Esophagus (tissue), 2 donors: ENCODE measurements at regions not wholly inside any gene's neighbourhood (a gene's known extent, or its start where the extent isn't known, plus 50 kb on each side); places are given as distances from the start of the nearest gene placed in this dataset.

Experiments used
- H3K27ac ChIP-seq, 2 donors: one replicate each; pipeline ENCODE4 v1.5.1; 2013; ENCODE audit warnings: low read depth in 2 of 2, mild to moderate bottlenecking in 2 of 2, inconsistent platforms in 1 of 2, low read length in 1 of 2, moderate library complexity in 1 of 2
- H3K27me3 ChIP-seq, 2 donors: one replicate each; pipeline ENCODE4 v1.6.1; 2013; ENCODE audit warnings: low read length in 2 of 2, control low read depth in 1 of 2, mild to moderate bottlenecking in 1 of 2; ENCODE audit not compliant: insufficient read depth in 2 of 2, control insufficient read depth in 1 of 2
- H3K36me3 ChIP-seq, 2 donors: one replicate each; pipeline ENCODE4 v1.6.1; 2013; ENCODE audit warnings: low read length in 1 of 2; ENCODE audit not compliant: control insufficient read depth in 2 of 2, insufficient read depth in 2 of 2
- H3K4me1 ChIP-seq, 2 donors: one replicate each; pipeline ENCODE4 v1.6.1; 2013; ENCODE audit warnings: low read length in 1 of 2; ENCODE audit not compliant: control insufficient read depth in 2 of 2, insufficient read depth in 2 of 2
- H3K4me3 ChIP-seq, 2 donors: one replicate each; pipeline ENCODE4 v1.5.1; 2013; ENCODE audit warnings: low read length in 2 of 2, mild to moderate bottlenecking in 2 of 2, low read depth in 1 of 2, moderate library complexity in 1 of 2
- H3K9me3 ChIP-seq, 2 donors: one replicate each; pipeline ENCODE4 v1.6.1; 2013; ENCODE audit warnings: mild to moderate bottlenecking in 2 of 2, low read depth in 1 of 2, low read length in 1 of 2, moderate library complexity in 1 of 2; ENCODE audit not compliant: control insufficient read depth in 2 of 2, insufficient read depth in 1 of 2
- WGBS, 2 donors: extraction: QIAGEN DNeasy Blood & Tissue Kit; methylation state at CpG; one replicate each; pipeline ENCODE4 v1.1.7; 2013; 5-methylcytosine and 5-hydroxymethylcytosine counted together
- donor health status: healthy with polysubstance abuse.
- donor health status: Bipolar disorder and iron deficiency.

DNA sequence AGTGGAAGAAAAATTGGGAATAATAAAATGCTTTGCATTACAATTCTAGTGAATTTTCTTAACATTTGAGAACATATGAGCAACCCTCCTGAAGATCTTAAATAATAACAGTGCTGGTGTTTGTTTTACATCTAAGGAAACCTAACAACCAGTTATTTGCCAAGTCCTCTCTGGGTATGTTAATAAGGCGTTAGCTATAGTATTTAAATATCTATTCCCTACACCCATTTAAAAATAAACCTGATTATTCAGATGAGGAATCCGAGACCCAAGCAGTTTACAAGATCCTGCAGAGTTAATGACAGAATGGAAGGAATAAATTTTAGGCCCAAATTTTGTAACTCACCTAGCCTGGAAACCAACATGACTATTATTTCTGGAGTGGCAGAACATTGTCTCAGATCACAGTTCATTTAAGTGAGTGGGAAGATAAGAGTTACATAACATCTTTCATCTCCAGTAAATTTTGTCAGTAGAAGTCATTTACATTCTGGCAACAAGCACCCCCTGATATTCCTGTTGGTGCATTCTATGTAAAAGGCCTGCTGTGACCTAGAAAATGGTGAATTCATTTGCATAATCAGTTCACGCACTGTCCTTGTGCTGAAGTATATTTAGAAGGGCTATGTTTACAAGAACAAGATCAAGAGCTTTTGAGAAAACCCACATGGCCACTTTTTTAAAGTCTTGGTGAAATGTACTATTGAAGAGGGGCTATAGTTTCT lies 148.2 kb downstream of the COX7C start:
- Histone ChIP-seq H3K27ac (no peak overlapping the region), H3K4me1 (no peaks in the 10 kb centered on the region), H3K9me3 (peaks cover 0 to 2% of the 10 kb centered on the region in 2 donors), H3K36me3 (no peaks in the 10 kb centered on the region), H3K4me3 (no peak overlapping the region), H3K27me3 (no peaks in the 10 kb centered on the region)
- WGBS, 2 donors, result 68 to 71% methylated on average over 3 of the region's 3 CpGs

GRCh38 chr5:86768699-86769202 lies 151.0 kb downstream of the COX7C start:
- WGBS, 2 donors, result 86 to 89% methylated on average over 2 of the region's 2 CpGs
- H3K4me3 ChIP-seq, result no peak overlapping the region
- H3K36me3 ChIP-seq, result no peaks in the 10 kb centered on the region

GRCh38 chr5:86780018-86780417 lies 162.3 kb downstream of the COX7C start:
- no peak overlapping the region for H3K27ac ChIP-seq
- no peaks in the 10 kb centered on the region for H3K27me3 ChIP-seq
- H3K9me3 ChIP-seq, result no peaks in the 10 kb centered on the region
- H3K36me3 ChIP-seq, result no peaks in the 10 kb centered on the region
- no peak overlapping the region for H3K4me3 ChIP-seq
- no peaks in the 10 kb centered on the region for H3K4me1 ChIP-seq

More at GRCh38 chr5:86768699-86769202, 151.0 kb downstream of the COX7C start:
- no peak overlapping the region for H3K27ac ChIP-seq
- no peaks in the 10 kb centered on the region for H3K4me1 ChIP-seq
- H3K9me3 ChIP-seq, result peaks cover 0 to 2% of the 10 kb centered on the region in 2 donors
- H3K27me3 ChIP-seq, result no peaks in the 10 kb centered on the region

GRCh38 chr5:86786955-86787354 lies 169.2 kb downstream of the COX7C start:
- H3K36me3 ChIP-seq, result no peaks in the 10 kb centered on the region
- no peaks in the 10 kb centered on the region for H3K27me3 ChIP-seq
- H3K27ac ChIP-seq, result no peak overlapping the region
- H3K9me3 ChIP-seq, result no peaks in the 10 kb centered on the region
- WGBS, 2 donors, result 38 to 53% methylated on average over 2 of the region's 2 CpGs
- H3K4me1 ChIP-seq, result no peaks in the 10 kb centered on the region
- no peak overlapping the region for H3K4me3 ChIP-seq

DNA sequence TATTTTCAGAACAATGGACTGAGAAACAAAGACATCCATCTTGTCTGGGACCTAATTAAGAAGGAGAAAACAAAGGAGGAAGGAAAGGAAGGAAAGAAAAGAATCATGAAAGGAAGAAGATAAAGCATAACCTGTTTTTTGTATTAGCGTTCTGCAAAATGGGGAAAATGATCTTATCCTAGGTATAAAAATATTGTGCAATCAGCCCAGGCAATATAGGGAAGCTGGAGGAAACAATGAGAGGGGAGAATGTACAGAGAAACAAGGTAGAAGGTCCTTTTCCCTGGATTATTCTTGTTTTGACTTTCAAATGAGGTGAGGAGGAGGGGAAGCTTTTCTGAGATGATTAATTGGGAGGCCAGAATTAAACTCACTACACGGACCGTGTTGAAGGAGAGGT lies 177.9 kb downstream of the COX7C start:
- Histone ChIP-seq H3K4me1 (no peaks in the 10 kb centered on the region), H3K4me3 (no peak overlapping the region), H3K9me3 (no peaks in the 10 kb centered on the region), H3K27me3 (no peaks in the 10 kb centered on the region), H3K27ac (no peak overlapping the region), H3K36me3 (no peaks in the 10 kb centered on the region)
- 60 to 66% methylated on average over 3 of the region's 3 CpGs for WGBS, 2 donors

DNA sequence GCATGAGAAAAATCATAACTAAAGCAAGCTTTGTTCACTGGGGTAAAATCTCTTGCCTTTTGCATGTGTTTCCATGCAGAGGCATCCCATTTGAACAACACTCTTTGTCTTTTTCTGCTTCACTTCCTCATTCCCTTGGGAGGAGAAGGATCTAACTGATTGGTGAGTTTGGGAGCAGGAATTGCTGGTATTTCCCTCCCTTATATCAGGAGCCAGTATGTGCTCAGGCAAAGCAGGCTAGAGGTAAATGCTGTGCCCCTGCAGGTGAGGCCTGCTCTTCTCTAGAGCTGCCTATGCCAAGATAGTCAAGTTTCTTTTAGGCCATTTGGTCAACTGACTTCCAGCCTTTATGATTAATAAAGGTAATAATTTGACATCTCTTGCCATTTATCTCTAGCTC lies 179.9 kb downstream of the COX7C start:
- no peak overlapping the region for H3K4me3 ChIP-seq
- H3K36me3 ChIP-seq, result no peaks in the 10 kb centered on the region
- no peaks in the 10 kb centered on the region for H3K27me3 ChIP-seq
- H3K4me1 ChIP-seq, result no peaks in the 10 kb centered on the region
- no peak overlapping the region for H3K27ac ChIP-seq
- no peaks in the 10 kb centered on the region for H3K9me3 ChIP-seq

- no peak overlapping the region for H3K27ac ChIP-seq
- no peaks in the 10 kb centered on the region for H3K27me3 ChIP-seq
- WGBS, 2 donors, result 80 to 83% methylated on average over 1 of the region's 1 CpG
- no peaks in the 10 kb centered on the region for H3K4me1 ChIP-seq
- no peak overlapping the region for H3K4me3 ChIP-seq
- H3K36me3 ChIP-seq, result no peaks in the 10 kb centered on the region
- H3K9me3 ChIP-seq, result no peaks in the 10 kb centered on the region
Measured at GRCh38 chr5:86806206-86806605, 188.5 kb downstream of the COX7C start.

DNA sequence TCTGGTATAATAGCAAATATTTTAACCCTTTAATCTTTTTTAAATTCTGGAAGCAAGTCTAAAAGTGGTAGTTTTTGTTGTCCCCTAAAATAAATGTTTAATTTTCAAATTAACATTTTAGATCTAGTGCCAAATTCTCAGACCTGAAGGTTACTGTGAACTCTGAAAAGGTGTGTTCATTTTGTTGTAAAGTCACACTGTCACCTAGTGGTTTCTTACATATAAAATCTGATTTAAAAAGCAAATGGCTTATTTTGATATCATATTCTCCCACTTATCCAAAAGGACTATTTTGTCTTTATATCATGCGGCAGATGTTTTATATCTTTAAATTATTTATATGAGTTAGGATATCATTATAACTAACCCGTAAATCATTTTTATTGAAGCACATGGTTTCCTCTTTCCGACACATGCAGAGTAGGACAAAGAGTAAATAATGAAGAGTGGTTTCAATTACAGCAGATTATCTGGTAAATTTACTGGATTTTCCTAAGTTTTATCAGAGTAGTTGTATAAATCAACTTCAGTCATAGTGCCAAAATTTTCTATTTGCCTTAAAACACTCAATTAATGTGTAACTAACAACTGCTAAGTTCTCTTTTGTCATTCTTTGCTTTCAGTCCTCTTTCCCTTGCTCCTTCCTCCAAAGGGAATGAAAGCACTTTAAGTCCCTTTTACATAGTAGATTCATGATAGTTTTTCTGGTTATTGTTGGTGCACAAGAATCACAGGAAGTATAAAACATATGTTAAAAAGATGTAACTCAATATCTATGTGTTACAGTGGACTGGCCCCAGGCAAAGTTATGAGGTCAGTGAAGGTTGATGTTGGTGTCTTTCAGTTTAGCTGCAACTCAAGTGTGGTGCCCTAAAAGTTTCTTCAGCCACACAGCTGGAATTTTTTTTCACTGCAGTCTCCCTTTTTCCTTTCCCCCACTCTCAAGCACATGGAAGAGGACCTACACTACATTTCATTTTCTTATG lies 189.6 kb downstream of the COX7C start:
- Histone ChIP-seq H3K4me3 (no peak overlapping the region), H3K4me1 (no peaks in the 10 kb centered on the region), H3K27ac (no peak overlapping the region), H3K9me3 (no peaks in the 10 kb centered on the region), H3K27me3 (no peaks in the 10 kb centered on the region), H3K36me3 (no peaks in the 10 kb centered on the region)
- 69 to 73% methylated on average over 3 of the region's 3 CpGs for WGBS, 2 donors

DNA sequence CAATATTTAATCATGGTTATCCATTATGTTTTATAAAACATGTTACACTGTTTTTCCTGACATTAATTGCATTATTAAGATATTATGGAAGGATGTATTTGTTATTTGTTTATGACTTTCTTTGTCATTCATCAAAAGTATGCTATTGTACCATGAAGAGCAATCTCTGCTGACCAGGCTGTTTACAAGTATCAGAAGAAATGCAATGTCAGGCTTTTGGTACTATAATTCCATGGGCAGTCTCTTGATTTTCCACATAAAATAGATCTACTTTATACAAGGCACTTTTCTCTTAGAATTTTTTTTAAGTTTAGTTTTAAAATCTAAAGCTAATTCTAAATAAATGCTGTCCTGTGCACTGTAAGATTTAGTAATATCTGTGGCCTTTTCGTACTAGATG lies 196.6 kb downstream of the COX7C start:
- WGBS, 2 donors, result 76 to 80% methylated on average over 1 of the region's 1 CpG
- H3K4me1 ChIP-seq, result no peaks in the 10 kb centered on the region
- H3K27me3 ChIP-seq, result no peaks in the 10 kb centered on the region
- H3K4me3 ChIP-seq, result no peak overlapping the region
- no peaks in the 10 kb centered on the region for H3K36me3 ChIP-seq
- H3K9me3 ChIP-seq, result no peaks in the 10 kb centered on the region
- H3K27ac ChIP-seq, result no peak overlapping the region
